GF-D8 (cell line): ENCODE measurements at regions not wholly inside any gene's neighbourhood (a gene's known extent, or its start where the extent isn't known, plus 50 kb on each side); places are given as distances from the start of the nearest gene placed in this dataset.
"Not testable (repeated sequence)": the region's sequence is repeated elsewhere in the genome, so short reads cannot be mapped to it uniquely, and the experiment has no call there.

Experiments
- DNase-seq: peaks from one replicate; lab custom pipeline; 2025; lab: John Stamatoyannopoulos, UW

GRCh38 chr10:36872702-36873393, 252.6 kb upstream of the ANKRD30A start:
- DNase-seq: no peak

- no peak for DNase-seq
These were observed 284.6 kb upstream of the ANKRD30A start for GRCh38 chr10:36840788-36841187.

- DNase-seq: no peak
These were observed 288.0 kb upstream of the ANKRD30A start for GRCh38 chr10:36837416-36837815.

GRCh38 chr10:36819781-36820180, 305.6 kb upstream of the ANKRD30A start:
- no peak for DNase-seq

- no peak for DNase-seq
These were observed 307.5 kb upstream of the ANKRD30A start for GRCh38 chr10:36817898-36818297.

- DNase-seq: no peak
These were observed 316.6 kb upstream of the ANKRD30A start for GRCh38 chr10:36808625-36809362.

GRCh38 chr10:36803229-36803628, 322.2 kb upstream of the ANKRD30A start:
- no peak for DNase-seq

- no peak for DNase-seq
These were observed 322.8 kb upstream of the ANKRD30A start for GRCh38 chr10:36802490-36803153.

GRCh38 chr10:36801660-36802059, 323.7 kb upstream of the ANKRD30A start:
- no peak for DNase-seq

GRCh38 chr10:36794981-36795380, 330.4 kb upstream of the ANKRD30A start:
- DNase-seq: no peak

- DNase-seq: no peak
These were observed 335.4 kb upstream of the ANKRD30A start for GRCh38 chr10:36789974-36790373.

- no peak for DNase-seq
These were observed 337.2 kb upstream of the ANKRD30A start for GRCh38 chr10:36788152-36788551.

GRCh38 chr10:36783400-36783799, 342.0 kb upstream of the ANKRD30A start:
- no peak for DNase-seq

- DNase-seq: no peak
These were observed 343.8 kb upstream of the ANKRD30A start for GRCh38 chr10:36781570-36781969.

GRCh38 chr10:36780158-36780557, 345.2 kb upstream of the ANKRD30A start:
- no peak for DNase-seq

- no peak for DNase-seq
These were observed 346.1 kb upstream of the ANKRD30A start for GRCh38 chr10:36779238-36779846.

- DNase-seq: no peak
These were observed 346.7 kb upstream of the ANKRD30A start for GRCh38 chr10:36778651-36779050.

GRCh38 chr10:36773652-36774051, 351.7 kb upstream of the ANKRD30A start:
- no peak for DNase-seq

- DNase-seq: no peak
These were observed 353.7 kb upstream of the ANKRD30A start for GRCh38 chr10:36771725-36772124.

GRCh38 chr10:36769741-36770140, 355.7 kb upstream of the ANKRD30A start:
- not testable (repeated sequence) for DNase-seq

GRCh38 chr10:36766940-36767339, 358.5 kb upstream of the ANKRD30A start:
- DNase-seq: no peak

- DNase-seq: no peak
These were observed 359.0 kb upstream of the ANKRD30A start for GRCh38 chr10:36766415-36766810.
